H9 (cell line): ENCODE measurements at regions not wholly inside any gene's neighbourhood (a gene's known extent, or its start where the extent isn't known, plus 50 kb on each side); places are given as distances from the start of the nearest gene placed in this dataset.

ENCODE experiments used
- DNase-seq: peaks from one replicate; pipeline ENCODE4 v3.0.0-alpha.2; 2017
- H2AFZ ChIP-seq: one replicate; pipeline ENCODE4 v1.6.1; 2013; ENCODE audit warnings: mild to moderate bottlenecking, low read length, control low read depth, moderate library complexity
- H2AK5ac ChIP-seq: 2 replicates; pipeline ENCODE4 v1.6.1; 2013; ENCODE audit warnings: low read length, control low read depth, mixed read lengths; ENCODE audit not compliant: insufficient read length
- H2BK120ac ChIP-seq: one replicate; pipeline ENCODE4 v1.6.1; 2013; ENCODE audit warnings: low read depth, mild to moderate bottlenecking, low read length, control low read depth, inconsistent platforms; ENCODE audit not compliant: poor library complexity, severe bottlenecking
- H2BK12ac ChIP-seq: 2 replicates; pipeline ENCODE4 v1.6.1; 2013; ENCODE audit warnings: low read length, control low read depth, mixed read lengths, low read depth; ENCODE audit not compliant: insufficient read length
- H2BK15ac ChIP-seq: 2 replicates; pipeline ENCODE4 v1.6.1; 2013; ENCODE audit warnings: low read depth, low read length, control low read depth
- H2BK20ac ChIP-seq: one replicate; pipeline ENCODE4 v1.6.1; 2013; ENCODE audit warnings: low read depth, mild to moderate bottlenecking, low read length, control low read depth, inconsistent platforms; ENCODE audit not compliant: poor library complexity, severe bottlenecking
- H2BK5ac ChIP-seq: 2 replicates; pipeline ENCODE4 v1.6.1; 2013; ENCODE audit warnings: low read length, control low read depth, mixed read lengths; ENCODE audit not compliant: insufficient read length
- H3K14ac ChIP-seq: 2 replicates; pipeline ENCODE4 v1.6.1; 2013; ENCODE audit warnings: low read length, control low read depth; ENCODE audit not compliant: insufficient read depth
- H3K18ac ChIP-seq: 2 replicates; pipeline ENCODE4 v1.6.1; 2013; ENCODE audit warnings: low read depth, mild to moderate bottlenecking, mixed read lengths, low read length, control low read depth; ENCODE audit not compliant: insufficient read length
- H3K23ac ChIP-seq: 2 replicates; pipeline ENCODE4 v1.6.1; 2013; ENCODE audit warnings: low read length, control low read depth, mixed read lengths, low read depth; ENCODE audit not compliant: insufficient read length
- H3K23me2 ChIP-seq: 2 replicates; pipeline ENCODE4 v1.6.1; 2013; ENCODE audit warnings: low read depth, mild to moderate bottlenecking, mixed read lengths, low read length, control low read depth; ENCODE audit not compliant: insufficient read length, poor library complexity, severe bottlenecking
- H3K27ac ChIP-seq: 2 replicates; pipeline ENCODE4 v1.5.1; 2013; ENCODE audit warnings: low read length, control low read depth, mixed read lengths, low read depth; ENCODE audit not compliant: insufficient read length
- H3K27me3 ChIP-seq: 2 replicates; pipeline ENCODE4 v1.6.1; 2013; ENCODE audit warnings: low read length, control low read depth, inconsistent platforms; ENCODE audit not compliant: insufficient read depth
- H3K4ac ChIP-seq: 2 replicates; pipeline ENCODE4 v1.6.1; 2013; ENCODE audit warnings: low read depth, mild to moderate bottlenecking, control low read depth, inconsistent platforms, low read length, moderate library complexity
- H3K4me1 ChIP-seq: 2 replicates; pipeline ENCODE4 v1.6.1; 2013; ENCODE audit warnings: low read length, control low read depth, inconsistent platforms; ENCODE audit not compliant: insufficient read depth
- H3K4me2 ChIP-seq: 2 replicates; pipeline ENCODE4 v1.6.1; 2013; ENCODE audit warnings: low read length, control low read depth, mixed read lengths; ENCODE audit not compliant: insufficient read length, insufficient read depth
- H3K56ac ChIP-seq: 2 replicates; pipeline ENCODE4 v1.6.1; 2013; ENCODE audit warnings: low read depth, mild to moderate bottlenecking, mixed read lengths, low read length, control low read depth; ENCODE audit not compliant: insufficient read length
- H3K79me1 ChIP-seq: 2 replicates; pipeline ENCODE4 v1.6.1; 2013; ENCODE audit warnings: low read depth, mild to moderate bottlenecking, moderate library complexity, low read length, control low read depth, inconsistent platforms; ENCODE audit not compliant: insufficient read depth, poor library complexity, severe bottlenecking
- H3K79me2 ChIP-seq: 2 replicates; pipeline ENCODE4 v1.6.1; 2013; ENCODE audit warnings: low read length, control low read depth, inconsistent platforms; ENCODE audit not compliant: insufficient read depth
- H3K9ac ChIP-seq: 2 replicates; pipeline ENCODE4 v1.6.1; 2013; ENCODE audit warnings: low read length, control low read depth, mixed read lengths; ENCODE audit not compliant: insufficient read length; ENCODE audit errors: extremely low read depth
- H3K9me3 ChIP-seq: one replicate; pipeline ENCODE4 v1.6.1; 2013; ENCODE audit warnings: low read depth, low read length, inconsistent platforms; ENCODE audit not compliant: control insufficient read depth
- H3T11ph ChIP-seq: one replicate; pipeline ENCODE4 v1.6.1; 2013; ENCODE audit warnings: mild to moderate bottlenecking, low read length, control low read depth, inconsistent platforms
- H4K20me1 ChIP-seq: one replicate; pipeline ENCODE4 v1.6.1; 2013; ENCODE audit not compliant: control insufficient read depth, insufficient read length, insufficient read depth
- H4K5ac ChIP-seq: 2 replicates; pipeline ENCODE4 v1.6.1; 2013; ENCODE audit warnings: low read depth, mild to moderate bottlenecking, mixed read lengths, low read length, control low read depth; ENCODE audit not compliant: insufficient read length
- H4K8ac ChIP-seq: replicated peaks from 2 replicates; pipeline ENCODE4 v1.6.1; 2013; ENCODE audit warnings: low read length, control low read depth, mixed read lengths, low read depth; ENCODE audit not compliant: insufficient read length
- H4K91ac ChIP-seq: 2 replicates; pipeline ENCODE4 v1.6.1; 2013; ENCODE audit warnings: low read depth, mild to moderate bottlenecking, moderate library complexity, mixed read lengths, low read length, control low read depth; ENCODE audit not compliant: insufficient read length
- H3K27ac Mint-ChIP-seq, 3 experiments: 2 replicates in 2 of 3; 3 replicates in 1 of 3; pipeline ENCODE4 v1.8.0; 2020 to 2021; ENCODE audit warnings: mixed read lengths in 3 of 3, mild to moderate bottlenecking in 1 of 3, moderate library complexity in 1 of 3
- H3K27me3 Mint-ChIP-seq: 2 replicates; pipeline ENCODE4 v1.8.0; 2021; ENCODE audit warnings: low read depth, mild to moderate bottlenecking, moderate library complexity, mixed read lengths
- H3K36me3 Mint-ChIP-seq, 3 experiments: 2 replicates in 2 of 3; 3 replicates in 1 of 3; pipeline ENCODE4 v1.8.0; 2020 to 2021; ENCODE audit warnings: low read depth in 3 of 3, mixed read lengths in 3 of 3; ENCODE audit not compliant: insufficient read depth in 1 of 3
- H3K4me1 Mint-ChIP-seq, 2 experiments: 2 replicates each; pipeline ENCODE4 v1.8.0; 2020; ENCODE audit warnings: mixed read lengths in 2 of 2
- H3K4me3 Mint-ChIP-seq, 2 experiments: 2 replicates in 1 of 2; 3 replicates in 1 of 2; pipeline ENCODE4 v1.8.0; 2020 to 2021; ENCODE audit warnings: mild to moderate bottlenecking in 2 of 2, mixed read lengths in 2 of 2, moderate library complexity in 1 of 2
- H3K9me3 Mint-ChIP-seq, 2 experiments: 2 replicates in 1 of 2; 3 replicates in 1 of 2; pipeline ENCODE4 v1.8.0; 2020; ENCODE audit warnings: mild to moderate bottlenecking in 2 of 2, mixed read lengths in 2 of 2, moderate library complexity in 1 of 2
- WGBS: extraction: QIAGEN DNeasy Blood & Tissue Kit; methylation state at CpG from one replicate; pipeline ENCODE4 v1.1.7; 2013; ENCODE audit warnings: missing lambda C conversion rate, low lambda C conversion rate, mixed read lengths; ENCODE audit not compliant: insufficient read length; ENCODE audit errors: extremely low coverage; 5-methylcytosine and 5-hydroxymethylcytosine counted together
- TF ChIP-seq, protein P1 (sequence below): fragments of 200-600 bp; sonication (generic); conservative IDR thresholded peaks from 3 replicates; pipeline ENCODE4 v1.8.0; 2021; ENCODE audit warnings: antibody characterized with exemption, mild to moderate bottlenecking

DNA sequence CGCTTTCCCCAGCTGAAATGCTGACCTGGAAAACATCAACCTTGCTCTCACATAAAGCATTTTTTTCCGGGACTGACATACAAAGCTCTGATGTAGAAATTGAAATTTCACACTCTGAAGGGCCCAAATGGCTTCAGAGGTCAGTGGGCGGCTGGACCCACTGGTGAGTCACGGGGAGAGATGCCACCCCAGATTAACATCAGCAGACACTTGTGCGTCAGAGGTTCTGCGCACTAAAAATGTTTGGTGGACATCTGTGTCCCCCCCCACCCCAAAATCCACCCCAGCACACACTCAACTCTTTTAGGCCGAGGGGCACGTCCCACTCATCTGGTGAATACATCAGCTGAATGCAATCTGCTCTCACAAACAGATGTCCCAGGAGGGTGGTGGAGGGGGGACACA, 208.9 kb downstream of the ASB1 start:
- Mint-ChIP-seq H3K9me3 (no peaks in the 10 kb centered on the region), H3K4me3 (no peak overlapping the region), H3K4me1 (no peaks in the 10 kb centered on the region), H3K27ac (no peak overlapping the region), H3K36me3 (no peaks in the 10 kb centered on the region), H3K27me3 (peaks cover 14% of the 10 kb centered on the region)
- Histone ChIP-seq H4K91ac (no peak overlapping the region), H3K23ac (no peak overlapping the region), H3K4ac (no peak overlapping the region), H3K4me2 (no peak overlapping the region), H3T11ph (no peak overlapping the region), H3K23me2 (no peaks in the 10 kb centered on the region), H4K5ac (no peak overlapping the region), H3K79me1 (no peaks in the 10 kb centered on the region), H2BK120ac (no peak overlapping the region), H3K14ac (no peak overlapping the region), H2BK15ac (no peak overlapping the region), H3K27ac (no peak overlapping the region), H4K8ac (no peak overlapping the region), H2BK20ac (no peak overlapping the region), H2AFZ (no peak overlapping the region), H4K20me1 (no peaks in the 10 kb centered on the region), H3K79me2 (no peaks in the 10 kb centered on the region), H2BK12ac (no peak overlapping the region), H3K27me3 (no peaks in the 10 kb centered on the region), H3K56ac (no peak overlapping the region), H3K18ac (no peak overlapping the region), H2BK5ac (no peak overlapping the region), H3K4me1 (no peaks in the 10 kb centered on the region), H3K9ac (no peak overlapping the region), H2AK5ac (no peak overlapping the region), H3K9me3 (no peaks in the 10 kb centered on the region)
- TF ChIP-seq, protein P1, sequence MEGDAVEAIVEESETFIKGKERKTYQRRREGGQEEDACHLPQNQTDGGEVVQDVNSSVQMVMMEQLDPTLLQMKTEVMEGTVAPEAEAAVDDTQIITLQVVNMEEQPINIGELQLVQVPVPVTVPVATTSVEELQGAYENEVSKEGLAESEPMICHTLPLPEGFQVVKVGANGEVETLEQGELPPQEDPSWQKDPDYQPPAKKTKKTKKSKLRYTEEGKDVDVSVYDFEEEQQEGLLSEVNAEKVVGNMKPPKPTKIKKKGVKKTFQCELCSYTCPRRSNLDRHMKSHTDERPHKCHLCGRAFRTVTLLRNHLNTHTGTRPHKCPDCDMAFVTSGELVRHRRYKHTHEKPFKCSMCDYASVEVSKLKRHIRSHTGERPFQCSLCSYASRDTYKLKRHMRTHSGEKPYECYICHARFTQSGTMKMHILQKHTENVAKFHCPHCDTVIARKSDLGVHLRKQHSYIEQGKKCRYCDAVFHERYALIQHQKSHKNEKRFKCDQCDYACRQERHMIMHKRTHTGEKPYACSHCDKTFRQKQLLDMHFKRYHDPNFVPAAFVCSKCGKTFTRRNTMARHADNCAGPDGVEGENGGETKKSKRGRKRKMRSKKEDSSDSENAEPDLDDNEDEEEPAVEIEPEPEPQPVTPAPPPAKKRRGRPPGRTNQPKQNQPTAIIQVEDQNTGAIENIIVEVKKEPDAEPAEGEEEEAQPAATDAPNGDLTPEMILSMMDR = no peak
- no peak for DNase-seq
- WGBS = no CpG with 5 or more reads among the region's 8 CpGs
